HEK293 (cell line): ENCODE measurements at regions not wholly inside any gene's neighbourhood (a gene's known extent, or its start where the extent isn't known, plus 50 kb on each side); places are given as distances from the start of the nearest gene placed in this dataset.

ENCODE experiments used
- CTCF ChIA-PET: fragments of 350-600 bp; formaldehyde crosslinking; extraction: SDS; loops from one replicate; lab custom pipeline; 2021; ENCODE audit warnings: antibody characterized with exemption; lab: Yijun Ruan, JAX
- POLR2A ChIA-PET: fragments of 300-600 bp; formaldehyde crosslinking; extraction: SDS; loops from one replicate; lab custom pipeline; 2020; ENCODE audit warnings: antibody characterized with exemption, inconsistent platforms; lab: Yijun Ruan, JAX
- H3K27ac ChIP-seq: fragments of 200-500 bp; sonication (Bioruptor generic); 2 replicates; pipeline ENCODE4 v1.5.1; 2014; ENCODE audit warnings: low read depth, low read length, control low read depth, inconsistent platforms; ENCODE audit errors: extremely low read depth
- H3K36me3 ChIP-seq, 2 experiments: fragments of 200-500 bp in 1 of 2; sonication (Bioruptor generic) in 1 of 2; 1 replicate in 1 of 2; 2 replicates in 1 of 2; pipeline ENCODE4 v1.5.1; 2014 to 2017; ENCODE audit warnings: inconsistent platforms in 2 of 2, low read length in 2 of 2; ENCODE audit not compliant: control insufficient read depth in 2 of 2, insufficient read depth in 1 of 2
- H3K4me1 ChIP-seq: fragments of 200-500 bp; sonication (Bioruptor generic); 2 replicates; pipeline ENCODE4 v1.5.1; 2014; ENCODE audit warnings: mild to moderate bottlenecking, low read length, inconsistent platforms; ENCODE audit not compliant: control insufficient read depth, insufficient read depth
- H3K4me3 ChIP-seq: 2 replicates; pipeline ENCODE4 v1.5.1; 2011; ENCODE audit warnings: low read depth, mild to moderate bottlenecking, control low read depth, low read length, moderate library complexity
- H3K9me3 ChIP-seq: fragments of 200-500 bp; sonication (Bioruptor generic); 2 replicates; pipeline ENCODE4 v1.5.1; 2014; ENCODE audit warnings: low read depth, low read length, inconsistent platforms; ENCODE audit not compliant: control insufficient read depth, insufficient read depth
- AEBP2 ChIP-seq: fragments of 450-650 bp; formaldehyde crosslinking; IDR thresholded peaks from 2 replicates; pipeline ENCODE4 v1.5.1; 2016; ENCODE audit warnings: missing biosample characterization, missing genetic modification characterization, borderline replicate concordance
- BCL6B ChIP-seq: fragments of 450-650 bp; formaldehyde crosslinking; IDR thresholded peaks from 2 replicates; pipeline ENCODE4 v1.5.1; 2017; ENCODE audit warnings: missing biosample characterization, missing genetic modification characterization
- GLIS2 ChIP-seq: fragments of 450-650 bp; formaldehyde crosslinking; IDR thresholded peaks from 2 replicates; pipeline ENCODE4 v1.5.1; 2016; ENCODE audit warnings: missing biosample characterization, missing genetic modification characterization
- HIC1 ChIP-seq: fragments of 450-650 bp; formaldehyde crosslinking; IDR thresholded peaks from 2 replicates; pipeline ENCODE4 v1.5.1; 2016; ENCODE audit warnings: missing biosample characterization, missing genetic modification characterization
- IKZF3 ChIP-seq: fragments of 450-650 bp; IDR thresholded peaks from 2 replicates; pipeline ENCODE4 v1.5.0; 2018; ENCODE audit warnings: missing biosample characterization, mild to moderate bottlenecking, missing genetic modification characterization, moderate library complexity
- SALL2 ChIP-seq: fragments of 450-650 bp; formaldehyde crosslinking; IDR thresholded peaks from 2 replicates; pipeline ENCODE4 v1.5.0; 2017; ENCODE audit warnings: missing biosample characterization, mild to moderate bottlenecking, missing genetic modification characterization, borderline replicate concordance
- SP7 ChIP-seq: fragments of 450-650 bp; formaldehyde crosslinking; IDR thresholded peaks from 2 replicates; pipeline ENCODE4 v1.5.1; 2016; ENCODE audit warnings: missing biosample characterization, missing genetic modification characterization
- WT1 ChIP-seq: fragments of 450-650 bp; formaldehyde crosslinking; IDR thresholded peaks from 2 replicates; pipeline ENCODE4 v1.5.1; 2016; ENCODE audit warnings: missing biosample characterization, missing genetic modification characterization
- ZBTB20 ChIP-seq: fragments of 450-650 bp; formaldehyde crosslinking; IDR thresholded peaks from 2 replicates; pipeline ENCODE4 v1.5.1; 2016; ENCODE audit warnings: missing biosample characterization, missing genetic modification characterization
- ZBTB26 ChIP-seq: fragments of 450-650 bp; formaldehyde crosslinking; optimal IDR thresholded peaks from 2 replicates; pipeline ENCODE3; 2016; ENCODE audit warnings: missing biosample characterization, mild to moderate bottlenecking, missing genetic modification characterization
- ZBTB8A ChIP-seq: fragments of 450-650 bp; formaldehyde crosslinking; IDR thresholded peaks from 2 replicates; pipeline ENCODE4 v1.5.1; 2016; ENCODE audit warnings: missing biosample characterization, missing genetic modification characterization
- ZFHX2 ChIP-seq: fragments of 450-650 bp; formaldehyde crosslinking; conservative IDR thresholded peaks from 2 replicates; pipeline ENCODE4 v1.5.1; 2016; ENCODE audit warnings: missing biosample characterization, missing genetic modification characterization
- ZNF133 ChIP-seq: fragments of 450-650 bp; formaldehyde crosslinking; IDR thresholded peaks from 2 replicates; pipeline ENCODE4 v1.5.1; 2016; ENCODE audit warnings: missing biosample characterization, missing genetic modification characterization
- ZNF202 ChIP-seq: fragments of 450-650 bp; formaldehyde crosslinking; IDR thresholded peaks from 2 replicates; pipeline ENCODE4 v1.5.1; 2016; ENCODE audit warnings: missing biosample characterization, missing genetic modification characterization, borderline replicate concordance
- ZNF280D ChIP-seq: fragments of 450-650 bp; formaldehyde crosslinking; IDR thresholded peaks from 2 replicates; pipeline ENCODE4 v1.5.1; 2016; ENCODE audit warnings: missing biosample characterization, missing genetic modification characterization
- ZNF391 ChIP-seq: fragments of 450-650 bp; formaldehyde crosslinking; IDR thresholded peaks from 2 replicates; pipeline ENCODE4 v1.5.1; 2016; ENCODE audit warnings: low read depth, missing biosample characterization, missing genetic modification characterization, borderline replicate concordance
- ZNF473 ChIP-seq: fragments of 450-650 bp; formaldehyde crosslinking; IDR thresholded peaks from 2 replicates; pipeline ENCODE4 v1.5.1; 2017; ENCODE audit warnings: missing biosample characterization, missing genetic modification characterization
- ZNF530 ChIP-seq: fragments of 450-650 bp; formaldehyde crosslinking; IDR thresholded peaks from 2 replicates; pipeline ENCODE4 v1.5.1; 2016; ENCODE audit warnings: low read depth, missing biosample characterization, missing genetic modification characterization
- ZNF600 ChIP-seq: fragments of 450-650 bp; formaldehyde crosslinking; IDR thresholded peaks from 2 replicates; pipeline ENCODE4 v1.5.1; 2016; ENCODE audit warnings: missing biosample characterization, missing genetic modification characterization
- ZNF621 ChIP-seq: fragments of 450-650 bp; formaldehyde crosslinking; IDR thresholded peaks from 2 replicates; pipeline ENCODE4 v1.5.1; 2017; ENCODE audit warnings: missing biosample characterization, missing genetic modification characterization
- ZNF76 ChIP-seq: fragments of 450-650 bp; formaldehyde crosslinking; IDR thresholded peaks from 2 replicates; pipeline ENCODE4; 2016; ENCODE audit warnings: low read depth, missing biosample characterization, missing genetic modification characterization, borderline replicate concordance
- ZNF768 ChIP-seq: fragments of 450-650 bp; formaldehyde crosslinking; IDR thresholded peaks from 2 replicates; pipeline ENCODE4 v1.5.1; 2018; ENCODE audit warnings: missing biosample characterization, mild to moderate bottlenecking, missing genetic modification characterization
- ZNF776 ChIP-seq: fragments of 450-650 bp; formaldehyde crosslinking; IDR thresholded peaks from 2 replicates; pipeline ENCODE4 v1.5.0; 2017; ENCODE audit warnings: missing biosample characterization, missing genetic modification characterization, borderline replicate concordance
- ZNF777 ChIP-seq: fragments of 450-650 bp; formaldehyde crosslinking; IDR thresholded peaks from 2 replicates; pipeline ENCODE4 v1.5.1; 2017; ENCODE audit warnings: missing biosample characterization, missing genetic modification characterization, borderline replicate concordance

GRCh38 chr7:142308918-142309317 lies 51.1 kb upstream of the PRSS58 start:
- POLR2A ChIA-PET = interaction anchor here (0.6 kb wide), 1 partner anchor 9 kb away, joined by 5 read pairs; no protein-coding TSS in a partner anchor
- CTCF ChIA-PET = interaction anchor here (0.6 to 3.1 kb wide), 3 partner anchors 10 to 1006 kb away, joined by 3 to 16 read pairs (median 3); no protein-coding TSS in a partner anchor

GRCh38 chr7:142308326-142308725 lies 50.5 kb upstream of the PRSS58 start:
- H3K4me1 ChIP-seq = no peaks in the 10 kb centered on the region
- H3K27ac ChIP-seq = no peak overlapping the region
- no peaks in the 10 kb centered on the region for H3K36me3 ChIP-seq
- CTCF ChIA-PET = interaction anchor here (1.1 to 3.1 kb wide), 2 partner anchors 9 to 15 kb away, joined by 3 to 16 read pairs; no protein-coding TSS in a partner anchor
- no peak overlapping the region for H3K4me3 ChIP-seq
- POLR2A ChIA-PET = no interaction called here
- no peaks in the 10 kb centered on the region for H3K9me3 ChIP-seq
- TF ChIP-seq HIC1 (tag by site-specific recombination) = no peak
- no peak for TF ChIP-seq ZBTB20 (tag by site-specific recombination)
- TF ChIP-seq WT1 (tag by site-specific recombination) = no peak
- no peak for TF ChIP-seq SP7
- no peak for TF ChIP-seq ZNF621 (tag by site-specific recombination)
- no peak for TF ChIP-seq ZNF391 (tag by site-specific recombination)
- TF ChIP-seq SALL2 (tag by site-specific recombination) = no peak
- TF ChIP-seq ZFHX2 (tag by site-specific recombination) = no peak
- no peak for TF ChIP-seq ZNF76 (tag by site-specific recombination)
- no peak for TF ChIP-seq ZNF530 (tag by site-specific recombination)
- TF ChIP-seq ZNF600 (tag by site-specific recombination) = no peak

More at GRCh38 chr7:142308918-142309317, 51.1 kb upstream of the PRSS58 start:
- Histone ChIP-seq H3K36me3 (no peaks in the 10 kb centered on the region), H3K4me1 (no peaks in the 10 kb centered on the region), H3K4me3 (no peak overlapping the region), H3K9me3 (no peaks in the 10 kb centered on the region), H3K27ac (no peak overlapping the region)
- TF ChIP-seq ZNF202 (tag by site-specific recombination) (no peak), BCL6B (tag by site-specific recombination) (no peak), AEBP2 (tag by site-specific recombination) (no peak), ZNF280D (tag by site-specific recombination) (no peak), ZNF777 (tag by site-specific recombination) (no peak), ZNF768 (tag by site-specific recombination) (no peak), ZNF133 (tag by site-specific recombination) (no peak), ZNF776 (tag by site-specific recombination) (no peak), IKZF3 (tag by site-specific recombination) (no peak), ZNF473 (tag by site-specific recombination) (no peak), ZBTB26 (no peak), GLIS2 (no peak), ZBTB8A (tag by site-specific recombination) (no peak)
